HG02610 (cell line): ENCODE measurements at regions not wholly inside any gene's neighbourhood (a gene's known extent, or its start where the extent isn't known, plus 50 kb on each side); places are given as distances from the start of the nearest gene placed in this dataset.
"Not testable (repeated sequence)": the region's sequence is repeated elsewhere in the genome, so short reads cannot be mapped to it uniquely, and the experiment has no call there.

Source experiments
- ATAC-seq: cut with Tn5 transposase; IDR thresholded peaks from one replicate; pipeline ENCODE4 v1.9.1; 2021; ENCODE audit warnings: mild to moderate bottlenecking, moderate library complexity; ENCODE audit not compliant: unreplicated experiment

DNA sequence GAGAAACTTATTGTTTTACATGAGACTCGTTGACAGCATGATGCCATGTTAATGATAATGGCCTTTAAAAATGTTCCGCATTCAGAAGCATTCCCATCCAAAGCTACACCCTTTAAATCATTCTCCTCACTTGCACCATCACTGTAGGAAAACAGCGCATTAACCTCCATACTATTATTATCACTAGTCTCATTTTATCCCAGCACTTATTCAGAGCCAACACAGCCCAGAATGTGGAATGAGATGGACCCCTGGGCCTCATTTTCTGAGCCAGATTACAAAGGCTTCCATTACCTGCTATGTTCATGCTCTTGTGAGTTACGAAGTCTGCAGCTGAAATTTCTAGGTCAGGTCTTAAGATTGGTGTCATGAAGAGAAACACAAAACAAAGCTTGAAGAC lies 159.4 kb downstream of the HS3ST3A1 start:
- no peak for ATAC-seq

DNA sequence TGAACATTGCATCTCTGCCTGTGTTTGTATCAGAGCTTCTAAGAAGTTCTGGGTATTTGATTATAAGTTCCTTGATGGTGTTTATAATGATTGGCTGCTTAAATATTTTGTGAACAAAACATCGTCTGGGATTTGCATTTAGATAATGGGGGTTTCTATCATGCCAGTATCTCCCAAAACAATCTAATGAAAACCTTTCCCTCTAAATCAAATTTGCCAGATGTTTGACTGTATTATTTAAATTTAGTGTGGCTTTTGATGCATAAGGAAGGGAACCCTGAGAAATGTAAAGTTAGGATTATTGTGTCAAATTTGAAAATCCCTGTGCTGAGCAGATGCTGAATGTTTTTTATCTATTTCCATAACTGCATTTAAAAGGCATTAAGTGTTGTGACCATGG lies 159.9 kb downstream of the HS3ST3A1 start:
- ATAC-seq: no peak

DNA sequence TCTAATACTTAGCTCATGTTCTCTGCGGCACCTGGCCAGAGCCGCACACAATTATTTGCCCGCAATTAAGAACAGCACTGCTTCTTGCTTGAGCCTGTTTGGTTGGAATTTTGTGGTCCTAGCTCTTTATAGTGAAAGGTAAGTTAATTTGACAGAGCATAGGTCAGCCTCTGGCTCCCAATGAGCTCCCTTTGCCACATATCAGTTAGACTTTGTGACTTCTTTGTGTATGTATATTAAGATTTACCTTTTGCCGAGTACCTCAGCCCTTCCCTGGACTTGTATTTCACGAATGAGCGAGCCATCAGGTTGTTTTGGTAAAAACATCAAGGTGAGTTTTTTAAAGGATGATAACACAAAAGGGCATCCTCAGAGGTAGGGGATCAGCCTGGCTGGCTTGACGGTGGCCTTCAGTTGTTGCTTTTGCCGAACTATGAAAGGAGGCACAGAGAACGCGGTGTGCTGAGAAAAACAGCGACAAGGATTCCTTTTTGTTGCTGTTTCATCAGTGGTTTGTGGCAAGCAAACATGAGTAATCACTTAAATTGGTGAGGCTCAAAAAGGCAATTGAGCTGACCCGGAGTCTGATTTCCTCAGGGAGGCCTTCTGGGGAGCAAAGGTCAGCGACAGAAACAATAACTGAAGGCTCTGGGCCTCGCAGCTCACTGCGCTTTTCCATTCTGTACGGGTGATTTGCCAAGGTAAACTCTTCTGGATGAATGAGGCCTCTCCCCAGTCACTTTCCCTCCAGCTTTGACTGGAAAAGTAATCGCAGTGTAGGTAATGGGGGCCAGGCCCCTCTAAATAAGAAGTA lies 163.6 kb downstream of the HS3ST3A1 start:
- no peak for ATAC-seq

DNA sequence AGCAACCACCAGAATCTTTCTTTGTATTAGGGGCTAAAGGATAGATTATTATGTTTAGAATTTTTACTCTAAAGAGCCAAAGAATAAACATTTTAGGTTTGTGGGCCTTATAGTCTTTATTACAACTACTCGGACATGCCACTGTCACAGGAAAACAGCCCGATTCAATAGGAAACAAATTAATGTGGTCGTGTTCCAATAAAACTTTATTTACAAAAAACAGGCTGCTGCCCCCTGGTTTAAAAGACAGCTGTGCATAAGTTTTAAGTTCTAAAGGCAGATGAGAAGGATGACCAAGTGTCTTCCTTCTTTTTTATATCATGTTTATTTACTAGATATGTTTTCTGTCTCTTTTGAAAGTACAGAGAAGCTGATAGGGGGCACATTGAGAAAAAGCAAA lies 166.5 kb downstream of the HS3ST3A1 start:
- no peak for ATAC-seq

DNA sequence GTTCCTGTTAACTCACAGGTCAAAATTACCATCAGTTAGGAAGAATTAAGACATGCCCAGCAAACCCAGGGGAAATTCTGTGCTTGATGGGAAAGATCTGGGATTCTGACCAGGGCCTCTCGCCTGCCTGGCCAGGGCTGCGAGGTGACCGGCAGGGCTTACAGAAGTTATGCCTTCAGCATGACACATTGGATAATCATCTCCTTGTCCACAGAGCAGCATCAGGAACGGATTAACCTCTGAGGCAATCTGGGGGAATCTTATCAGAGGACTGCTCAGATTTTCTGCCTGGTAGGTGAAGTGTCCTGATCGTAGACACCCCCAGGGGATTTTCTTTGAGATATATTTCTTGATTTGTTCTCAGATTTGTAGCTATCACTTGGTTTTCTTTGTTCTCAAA lies 172.5 kb downstream of the HS3ST3A1 start:
- ATAC-seq: no peak

DNA sequence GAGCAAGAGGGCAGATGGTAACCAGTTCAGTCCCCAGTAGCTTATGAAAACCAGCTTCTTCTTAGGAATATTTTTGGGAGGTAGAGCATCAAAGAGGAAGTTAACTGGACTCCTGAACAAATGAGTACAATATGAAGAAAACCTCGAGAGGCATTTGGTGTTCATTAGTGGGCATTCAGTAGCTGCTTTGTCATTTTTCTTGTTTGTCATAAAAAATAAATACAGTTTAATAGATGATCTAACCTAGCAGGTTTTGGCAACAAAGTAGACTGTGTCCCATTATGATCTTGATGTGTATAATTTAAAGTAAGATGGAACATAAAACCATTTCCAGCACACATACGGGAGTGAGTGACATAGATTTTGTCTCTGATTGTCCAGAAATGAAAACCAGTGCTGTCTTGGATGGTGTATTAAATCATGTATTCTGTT lies 173.1 kb downstream of the HS3ST3A1 start:
- ATAC-seq: no peak

DNA sequence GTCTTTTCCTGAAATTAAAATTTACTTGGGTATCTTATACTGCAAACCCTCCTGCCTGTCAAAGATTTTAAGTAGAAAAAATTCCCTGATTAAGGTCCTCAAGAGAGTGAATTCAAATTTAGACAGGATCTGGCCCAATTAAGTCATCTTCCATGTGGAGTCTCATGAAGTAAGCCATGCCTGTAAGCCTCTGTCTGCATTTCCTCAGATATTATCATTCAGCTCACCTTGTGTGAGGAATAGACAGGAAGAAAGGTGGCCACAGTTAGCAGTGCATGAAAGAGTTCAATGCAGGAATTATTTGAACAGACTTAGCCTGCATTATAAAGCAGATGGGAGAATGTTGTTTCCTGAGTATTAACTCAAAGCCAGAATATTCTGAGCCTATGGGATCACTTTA lies 174.7 kb downstream of the HS3ST3A1 start:
- ATAC-seq: no peak

- no peak for ATAC-seq
These were observed 176.3 kb downstream of the HS3ST3A1 start for GRCh38 chr17:13425390-13425789.

- no peak for ATAC-seq
These were observed 180.1 kb downstream of the HS3ST3A1 start for GRCh38 chr17:13421581-13422130.

DNA sequence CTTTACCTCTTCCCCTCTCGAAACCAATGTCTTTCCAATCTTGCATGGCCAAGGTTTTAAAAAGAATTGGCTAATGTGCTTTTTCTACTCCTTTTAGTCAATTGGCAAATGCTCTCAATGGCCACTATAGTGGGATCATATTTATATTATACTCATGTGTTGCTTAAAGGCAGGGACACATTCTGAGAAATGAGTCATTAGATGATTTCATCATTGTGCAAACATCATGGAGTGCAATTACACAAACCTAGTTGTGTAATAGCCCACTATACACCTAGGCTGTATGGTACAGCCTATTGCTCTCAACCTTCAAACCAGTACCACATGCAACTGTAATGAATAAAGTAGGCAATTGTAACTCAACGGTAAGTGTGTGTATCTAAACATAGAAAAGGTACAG lies 180.9 kb downstream of the HS3ST3A1 start:
- ATAC-seq: no peak

- ATAC-seq: no peak
These were observed 181.3 kb downstream of the HS3ST3A1 start for GRCh38 chr17:13420418-13420826.

GRCh38 chr17:13419676-13420075 lies 182.1 kb downstream of the HS3ST3A1 start:
- ATAC-seq: no peak

GRCh38 chr17:13418891-13419290 lies 182.8 kb downstream of the HS3ST3A1 start:
- ATAC-seq: no peak

DNA sequence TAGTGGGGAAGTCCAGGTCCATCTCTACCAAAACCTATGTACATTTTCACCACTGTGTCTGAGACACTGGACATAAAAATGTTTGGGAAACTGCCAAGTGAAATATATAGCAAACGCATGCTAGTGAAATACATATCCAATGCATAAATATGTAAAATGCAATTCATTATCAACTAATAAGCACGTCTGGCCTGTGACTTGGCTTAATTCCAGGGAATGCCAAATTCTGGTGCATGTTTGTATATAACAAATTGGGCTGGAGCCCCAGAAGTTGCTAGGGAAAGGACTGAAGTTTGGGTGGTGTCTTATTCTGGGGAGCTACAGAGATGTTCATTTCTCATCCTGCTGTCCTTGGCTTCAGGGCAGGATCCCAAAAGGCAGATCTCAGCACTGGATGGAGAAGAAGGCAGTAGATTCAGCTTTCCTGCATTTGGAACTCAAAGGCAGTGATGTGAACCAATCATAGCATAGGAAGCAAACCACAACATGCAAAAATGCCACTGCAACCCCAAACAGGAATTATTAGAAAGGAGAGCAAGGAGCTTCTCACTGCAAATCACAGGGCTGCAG lies 184.3 kb downstream of the HS3ST3A1 start:
- no peak for ATAC-seq

- ATAC-seq: no peak
These were observed 184.9 kb downstream of the HS3ST3A1 start for GRCh38 chr17:13416748-13417363.

- no peak for ATAC-seq
These were observed 185.8 kb downstream of the HS3ST3A1 start for GRCh38 chr17:13415871-13416416.

GRCh38 chr17:13415200-13415599 lies 186.5 kb downstream of the HS3ST3A1 start:
- ATAC-seq: not testable (repeated sequence)

- no peak for ATAC-seq
These were observed 188.7 kb downstream of the HS3ST3A1 start for GRCh38 chr17:13413001-13413400.

DNA sequence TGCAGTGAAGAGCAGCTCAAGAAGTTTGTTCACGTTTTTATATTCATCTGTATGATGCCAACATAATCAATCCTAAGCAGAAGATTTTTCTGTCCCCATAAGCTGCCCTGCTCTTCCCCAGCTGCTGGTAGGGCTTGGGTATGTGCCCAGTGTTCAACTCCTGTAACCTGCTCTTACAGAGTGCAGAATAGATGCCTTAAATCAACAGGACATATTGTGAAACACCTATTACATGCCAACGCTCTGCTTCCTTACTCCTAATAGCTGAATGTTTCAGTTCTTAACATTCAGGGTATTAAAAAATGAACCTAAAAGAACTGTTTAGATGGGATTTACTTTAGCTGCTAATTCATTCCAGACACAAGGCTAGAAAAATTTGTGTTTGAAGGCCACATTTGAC lies 190.9 kb downstream of the HS3ST3A1 start:
- ATAC-seq: no peak

DNA sequence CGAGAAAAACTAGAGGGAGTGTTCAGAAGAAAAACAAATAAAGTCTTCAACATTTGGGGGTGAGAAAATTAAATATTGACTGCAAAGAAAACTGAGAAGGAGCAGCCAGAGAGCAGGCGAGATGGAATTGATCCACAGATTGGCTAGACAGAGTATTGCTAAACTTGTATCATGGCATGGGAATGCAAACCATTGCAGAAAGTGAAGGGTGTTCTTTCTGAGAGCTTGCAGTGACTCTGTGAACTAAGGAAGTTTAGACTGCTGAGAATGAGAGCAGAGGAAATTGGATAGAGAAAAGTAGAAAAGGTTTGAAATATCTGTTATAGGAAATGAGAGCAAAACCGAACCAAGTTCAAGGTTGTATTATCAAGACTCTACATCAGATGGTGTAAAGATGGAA lies 191.5 kb downstream of the HS3ST3A1 start:
- ATAC-seq: no peak

GRCh38 chr17:13409455-13409854 lies 192.3 kb downstream of the HS3ST3A1 start:
- no peak for ATAC-seq

- ATAC-seq: no peak
These were observed 194.3 kb downstream of the HS3ST3A1 start for GRCh38 chr17:13407381-13407780.
